ENCODE measurements at regions not wholly inside any gene's neighbourhood (a gene's known extent, or its start where the extent isn't known, plus 50 kb on each side); places are given as distances from the start of the nearest gene placed in this dataset.

DNA sequence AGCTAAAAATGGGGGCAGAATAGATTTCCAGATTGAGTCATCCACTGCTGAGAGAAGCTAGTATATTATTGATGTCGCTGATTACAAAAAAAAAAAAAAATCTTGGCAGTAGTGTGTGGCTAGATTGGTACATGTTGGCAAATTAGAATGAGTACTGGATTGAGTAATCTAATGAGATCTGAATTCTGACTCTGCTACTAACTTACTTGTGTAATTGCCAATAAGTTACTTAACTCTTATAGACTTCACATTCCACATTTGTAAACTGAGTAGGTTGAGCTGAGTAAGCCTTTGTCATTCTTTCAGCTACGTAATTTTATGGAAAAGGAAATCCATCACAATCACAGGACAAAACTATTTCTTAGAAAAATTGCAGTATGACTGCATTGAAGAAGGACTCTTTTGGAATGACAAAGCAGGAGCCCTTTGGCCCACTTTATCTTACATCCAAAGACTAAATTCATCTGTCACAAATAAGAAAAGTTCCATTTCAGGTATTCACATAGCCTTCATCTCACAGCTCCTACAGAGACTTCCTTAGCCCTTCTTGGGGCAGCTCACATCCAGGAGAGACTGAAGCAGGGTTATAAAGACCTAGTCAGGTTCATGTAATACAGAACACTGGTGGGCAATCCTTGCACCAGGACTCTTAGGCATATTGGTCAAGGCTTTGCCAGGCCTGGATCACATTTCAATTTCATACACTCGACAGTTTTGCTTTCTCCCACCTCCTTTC, 197.3 kb upstream of the CPNE8 start:
- H3K4me3 ChIP-seq (replicated peaks in 1 of 2; ENCODE audit: low read depth in 1 of 2, low read length in 2 of 2) = no peak overlapping the region
- no peak for TF ChIP-seq RAD21 (IDR thresholded peaks at IDR 0.05; ENCODE audit: low read depth)
- TF ChIP-seq ZFX (IDR thresholded peaks at IDR 0.05) = no peak
- no peak for TF ChIP-seq SRF (IDR thresholded peaks at IDR 0.05; ENCODE audit: low read depth)
- TF ChIP-seq EZH2 (IDR thresholded peaks at IDR 0.05) = no peak
- TF ChIP-seq TCF7L2 (IDR thresholded peaks at IDR 0.05; ENCODE audit: borderline replicate concordance, extremely low read depth, insufficient read depth, insufficient read length) = no peak
- TF ChIP-seq, protein P1, sequence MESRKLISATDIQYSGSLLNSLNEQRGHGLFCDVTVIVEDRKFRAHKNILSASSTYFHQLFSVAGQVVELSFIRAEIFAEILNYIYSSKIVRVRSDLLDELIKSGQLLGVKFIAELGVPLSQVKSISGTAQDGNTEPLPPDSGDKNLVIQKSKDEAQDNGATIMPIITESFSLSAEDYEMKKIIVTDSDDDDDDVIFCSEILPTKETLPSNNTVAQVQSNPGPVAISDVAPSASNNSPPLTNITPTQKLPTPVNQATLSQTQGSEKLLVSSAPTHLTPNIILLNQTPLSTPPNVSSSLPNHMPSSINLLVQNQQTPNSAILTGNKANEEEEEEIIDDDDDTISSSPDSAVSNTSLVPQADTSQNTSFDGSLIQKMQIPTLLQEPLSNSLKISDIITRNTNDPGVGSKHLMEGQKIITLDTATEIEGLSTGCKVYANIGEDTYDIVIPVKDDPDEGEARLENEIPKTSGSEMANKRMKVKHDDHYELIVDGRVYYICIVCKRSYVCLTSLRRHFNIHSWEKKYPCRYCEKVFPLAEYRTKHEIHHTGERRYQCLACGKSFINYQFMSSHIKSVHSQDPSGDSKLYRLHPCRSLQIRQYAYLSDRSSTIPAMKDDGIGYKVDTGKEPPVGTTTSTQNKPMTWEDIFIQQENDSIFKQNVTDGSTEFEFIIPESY (IDR thresholded peaks at IDR 0.05; ENCODE audit: extremely low read depth, insufficient replicate concordance, low read length) = no peak
- no peaks in the 10 kb centered on the region for H3K36me3 ChIP-seq (ENCODE audit: control insufficient read depth in 1 of 2, insufficient read depth in 2 of 2, low read length in 2 of 2)
- H3K79me2 ChIP-seq (ENCODE audit: insufficient read depth, low read length) = no peaks in the 10 kb centered on the region
- ChIA-PET CTCF (interaction anchor here (0.6 to 3.3 kb wide), 3 partner anchors 182 to 775 kb away, joined by 3 to 74 read pairs (median 27); partner anchors contain the start of gene CPNE8), POLR2A (no interaction called here), RAD21 (ENCODE audit: low non-redundant PET in 1 of 2, low total read pairs in 2 of 2, uncharacterized antibody in 2 of 2, unreplicated experiment in 2 of 2) (interaction anchor here (1.2 to 1.4 kb wide), 2 partner anchors 181 to 196 kb away, joined by 4 to 6 read pairs; no protein-coding TSS in a partner anchor)
- no peaks in the 10 kb centered on the region for H3K4me1 ChIP-seq (ENCODE audit: control insufficient read depth in 1 of 2, insufficient read depth in 2 of 2, low read length in 2 of 2)
- H3K9me2 ChIP-seq (ENCODE audit: insufficient read depth) = no peaks in the 10 kb centered on the region
- no peak overlapping the region for H3K27ac ChIP-seq (ENCODE audit: low read depth, low read length)
- H3K4me2 ChIP-seq (ENCODE audit: low read length) = no peak overlapping the region
- ATAC-seq = no peak
- no TSS peak for BruUV-seq (replicated peaks)
- H3K9ac ChIP-seq (ENCODE audit: low read length) = no peak overlapping the region
- intact Hi-C loops (cut with micrococcal nuclease) = loop anchor here (1.0 to 5.0 kb wide), 5 partner anchors 170 to 774 kb away; partner anchors contain the start of gene CPNE8
- no peaks in the 10 kb centered on the region for H3K9me3 ChIP-seq (ENCODE audit: control insufficient read depth in 1 of 2, insufficient read depth in 1 of 2, low read depth in 1 of 2, low read length in 2 of 2)
- H2AFZ ChIP-seq (ENCODE audit: low read depth, low read length, poor library complexity, severe bottlenecking) = no peak overlapping the region
- no peaks in the 10 kb centered on the region for H3K27me3 ChIP-seq (ENCODE audit: insufficient read depth, low read length)
- no peak for DNase-seq (ENCODE audit: low read depth, low spot score)
- no peaks in the 10 kb centered on the region for H4K20me1 ChIP-seq (ENCODE audit: insufficient read depth)
